GM12874 (cell line): ENCODE measurements at regions not wholly inside any gene's neighbourhood (a gene's known extent, or its start where the extent isn't known, plus 50 kb on each side); places are given as distances from the start of the nearest gene placed in this dataset.

Experiments used
- TF ChIP-seq, protein P1 (sequence below): IDR thresholded peaks from 2 replicates; pipeline ENCODE4 v1.5.1; 2011; ENCODE audit warnings: low read depth, mild to moderate bottlenecking, control low read depth, low read length, moderate library complexity; ENCODE audit not compliant: insufficient read depth

DNA sequence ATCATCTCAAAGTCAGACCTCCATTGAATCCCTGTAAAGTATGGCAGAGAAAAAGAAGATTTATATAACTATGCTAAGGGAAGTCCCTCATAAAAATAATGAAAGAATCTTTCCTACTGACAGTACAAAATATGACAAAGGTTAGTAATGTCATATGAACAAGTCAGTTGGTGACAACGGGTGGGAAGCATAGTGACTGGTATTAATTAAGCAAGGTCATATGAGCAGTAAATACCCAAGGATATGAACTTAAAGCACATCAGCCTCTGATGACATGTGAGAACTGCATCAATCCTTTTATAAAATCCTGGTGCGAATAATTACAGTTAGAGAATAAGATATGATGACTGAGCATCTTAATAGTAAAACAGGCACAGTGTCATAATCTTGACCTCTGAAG lies 364.8 kb upstream of the GALNTL6 start:
- TF ChIP-seq, protein P1, sequence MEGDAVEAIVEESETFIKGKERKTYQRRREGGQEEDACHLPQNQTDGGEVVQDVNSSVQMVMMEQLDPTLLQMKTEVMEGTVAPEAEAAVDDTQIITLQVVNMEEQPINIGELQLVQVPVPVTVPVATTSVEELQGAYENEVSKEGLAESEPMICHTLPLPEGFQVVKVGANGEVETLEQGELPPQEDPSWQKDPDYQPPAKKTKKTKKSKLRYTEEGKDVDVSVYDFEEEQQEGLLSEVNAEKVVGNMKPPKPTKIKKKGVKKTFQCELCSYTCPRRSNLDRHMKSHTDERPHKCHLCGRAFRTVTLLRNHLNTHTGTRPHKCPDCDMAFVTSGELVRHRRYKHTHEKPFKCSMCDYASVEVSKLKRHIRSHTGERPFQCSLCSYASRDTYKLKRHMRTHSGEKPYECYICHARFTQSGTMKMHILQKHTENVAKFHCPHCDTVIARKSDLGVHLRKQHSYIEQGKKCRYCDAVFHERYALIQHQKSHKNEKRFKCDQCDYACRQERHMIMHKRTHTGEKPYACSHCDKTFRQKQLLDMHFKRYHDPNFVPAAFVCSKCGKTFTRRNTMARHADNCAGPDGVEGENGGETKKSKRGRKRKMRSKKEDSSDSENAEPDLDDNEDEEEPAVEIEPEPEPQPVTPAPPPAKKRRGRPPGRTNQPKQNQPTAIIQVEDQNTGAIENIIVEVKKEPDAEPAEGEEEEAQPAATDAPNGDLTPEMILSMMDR: no peak

DNA sequence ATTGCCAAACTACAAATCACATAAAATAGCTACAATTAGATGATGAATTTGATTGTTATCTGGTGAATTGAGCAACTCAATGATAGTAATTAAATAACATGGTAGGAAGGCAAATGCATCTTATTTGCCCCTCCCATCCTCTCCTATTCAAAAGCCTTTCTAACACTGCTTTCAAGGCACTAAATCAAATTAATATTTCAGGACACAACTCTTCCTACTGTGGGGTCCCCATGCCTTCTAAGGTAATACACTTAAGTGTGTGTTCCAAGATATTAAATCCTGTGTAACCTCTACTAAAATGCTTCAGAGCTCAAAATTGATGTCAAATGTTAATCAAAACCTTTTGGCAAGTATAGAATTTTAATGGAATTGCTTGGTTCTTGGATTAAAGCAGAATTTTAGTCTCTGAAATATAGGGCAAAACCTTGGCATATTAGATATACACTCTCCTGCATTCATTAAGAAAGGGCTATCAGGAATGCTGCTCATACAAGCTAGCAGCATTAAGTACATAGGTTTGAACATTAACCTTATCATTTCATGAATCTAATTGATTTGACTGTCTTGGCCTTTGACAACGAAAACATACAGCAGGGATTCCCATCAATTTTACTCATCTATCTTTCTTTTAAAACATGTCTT lies 371.8 kb upstream of the GALNTL6 start:
- TF ChIP-seq, protein P1: no peak

DNA sequence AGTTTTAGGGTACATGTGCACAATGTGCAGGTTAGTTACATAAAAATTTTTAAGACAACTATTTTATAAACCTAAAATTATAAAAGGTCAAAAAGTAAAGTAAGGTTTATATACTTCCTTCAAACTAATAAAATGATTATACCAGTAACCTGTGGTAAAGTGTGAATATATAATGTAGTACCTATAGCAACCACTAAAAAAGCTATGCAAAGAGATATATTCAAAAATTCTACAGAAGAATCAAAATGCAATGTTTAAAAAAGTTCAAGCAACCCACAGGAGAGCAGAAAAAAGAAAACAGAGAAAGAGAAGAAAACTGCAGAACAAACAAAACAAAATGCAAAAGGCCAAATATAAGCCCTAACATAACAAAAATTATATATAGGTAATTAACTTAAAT lies 379.5 kb upstream of the GALNTL6 start:
- TF ChIP-seq, protein P1: no peak

DNA sequence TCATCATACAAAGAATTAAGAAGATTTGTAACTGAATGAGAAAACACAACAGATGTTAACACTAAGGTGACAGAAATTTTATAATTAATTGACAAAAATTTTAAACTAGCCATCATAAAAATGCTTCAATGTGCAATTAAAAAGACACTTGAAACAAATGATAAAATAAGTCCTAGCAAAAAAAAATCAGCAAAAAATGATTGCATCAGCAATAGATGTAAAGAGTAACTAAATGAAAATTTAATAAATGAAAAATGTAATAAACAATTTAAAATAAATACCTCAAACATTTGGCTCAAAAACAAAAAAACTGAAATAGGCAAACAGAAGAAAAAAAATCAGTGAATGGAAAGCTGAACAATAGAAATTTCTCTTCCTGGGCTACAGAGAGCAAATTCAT lies 380.7 kb upstream of the GALNTL6 start:
- TF ChIP-seq, protein P1: no peak

DNA sequence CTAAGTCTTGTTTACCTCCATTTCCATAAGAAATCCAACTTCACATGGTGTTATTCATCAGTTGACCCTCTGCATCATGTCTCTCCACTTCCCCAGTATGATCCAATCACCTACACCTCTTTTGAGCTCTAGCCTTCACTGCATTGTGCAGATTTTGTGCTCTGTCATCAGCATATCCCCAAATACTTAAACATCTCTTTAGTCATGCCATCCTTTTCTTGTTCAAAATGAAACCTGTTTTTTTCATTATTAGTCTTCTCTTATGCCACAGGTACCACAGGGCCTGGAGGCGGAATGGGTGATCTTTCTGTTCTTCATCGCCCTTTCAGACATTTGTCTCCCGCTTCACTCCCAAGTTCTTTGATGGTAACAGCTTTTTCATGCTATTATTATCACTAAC lies 382.7 kb upstream of the GALNTL6 start:
- TF ChIP-seq, protein P1: no peak

DNA sequence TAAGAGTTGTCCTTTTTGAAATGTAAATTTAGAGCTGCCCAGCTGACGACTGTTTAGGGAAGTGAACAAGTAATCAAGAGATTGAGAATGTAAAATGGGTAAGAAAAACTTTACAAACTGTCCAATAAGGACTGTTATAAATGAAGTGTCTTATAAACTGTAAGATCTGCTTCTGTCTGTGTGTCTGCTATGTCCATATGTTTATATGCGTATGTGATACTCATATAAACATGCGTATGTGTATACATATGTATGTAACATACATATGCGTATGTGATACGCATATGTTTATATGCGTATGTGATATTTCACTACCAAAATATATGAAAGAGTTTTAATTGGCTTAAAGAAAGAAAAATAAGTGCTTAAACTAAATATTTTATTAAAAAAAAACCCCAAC lies 416.0 kb upstream of the GALNTL6 start:
- TF ChIP-seq, protein P1: no peak

DNA sequence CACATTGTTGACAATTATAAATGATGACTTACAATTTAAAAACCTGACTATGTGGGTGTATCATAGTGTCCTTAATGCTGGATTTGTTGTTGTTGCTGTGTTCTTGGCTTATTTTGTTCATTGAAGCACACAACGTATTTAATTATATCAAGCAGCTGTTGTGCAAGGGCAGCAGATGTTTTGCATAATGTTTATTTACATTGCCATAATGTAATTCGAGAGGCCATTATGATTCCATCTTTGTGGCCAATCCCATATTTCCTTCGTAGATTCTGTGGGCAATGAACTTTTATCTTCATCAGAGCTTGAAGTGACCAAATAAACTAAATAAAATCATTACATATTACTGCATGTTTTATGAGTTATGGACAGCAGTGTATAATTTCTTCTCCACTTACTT lies 422.6 kb upstream of the GALNTL6 start:
- TF ChIP-seq, protein P1: no peak

DNA sequence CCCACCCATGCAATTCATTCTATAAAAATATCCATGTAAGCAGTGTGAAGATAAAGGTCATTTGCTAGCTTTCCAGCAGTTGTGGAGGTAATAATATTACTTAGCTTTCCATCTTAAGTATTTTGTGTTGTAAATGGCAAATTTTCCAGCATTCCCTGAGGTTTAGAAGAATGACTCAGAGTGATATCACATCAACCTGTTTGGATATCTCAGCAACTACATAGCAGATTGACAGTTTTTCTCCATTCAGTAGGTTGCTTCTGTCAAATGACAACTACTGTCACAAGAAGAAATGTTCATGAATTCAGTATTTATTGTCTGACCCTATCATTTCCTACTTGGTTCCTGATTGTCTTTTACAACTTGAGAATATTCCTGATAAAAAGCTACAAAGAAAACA lies 434.9 kb upstream of the GALNTL6 start:
- TF ChIP-seq, protein P1: no peak
